ENCODE measurements at regions not wholly inside any gene's neighbourhood (a gene's known extent, or its start where the extent isn't known, plus 50 kb on each side); places are given as distances from the start of the nearest gene placed in this dataset.

GRCh38 chr20:50303573-50304500, 113.2 kb downstream of the CEBPB start:
- no peak for DNase-seq

- DNase-seq = no peak
These were observed 113.8 kb downstream of the CEBPB start for GRCh38 chr20:50304501-50304856.

GRCh38 chr20:50304923-50305635, 114.4 kb downstream of the CEBPB start:
- no peak for DNase-seq

- DNase-seq = no peak
These were observed 115.2 kb downstream of the CEBPB start for GRCh38 chr20:50305636-50306477.

- DNase-seq = no peak
These were observed 116.1 kb downstream of the CEBPB start for GRCh38 chr20:50306478-50307423.

GRCh38 chr20:50308166-50308512, 117.5 kb downstream of the CEBPB start:
- no peak for DNase-seq

- peak in 1 of 2 donors; percentile 76 for DNase-seq
These were observed 118.1 kb downstream of the CEBPB start for GRCh38 chr20:50308513-50309279.

GRCh38 chr20:50309280-50309763, 118.7 kb downstream of the CEBPB start:
- DNase-seq = no peak

- DNase-seq = no peak
These were observed 119.4 kb downstream of the CEBPB start for GRCh38 chr20:50309764-50310672.

- no peak for DNase-seq
These were observed 120.0 kb downstream of the CEBPB start for GRCh38 chr20:50310673-50311051.

GRCh38 chr20:50311308-50312001, 120.8 kb downstream of the CEBPB start:
- no peak for DNase-seq

GRCh38 chr20:50312002-50312681, 121.5 kb downstream of the CEBPB start:
- DNase-seq = no peak

GRCh38 chr20:50312682-50313521, 122.3 kb downstream of the CEBPB start:
- DNase-seq = no peak

- DNase-seq = no peak
These were observed 122.8 kb downstream of the CEBPB start for GRCh38 chr20:50313522-50313820.

- no peak for DNase-seq
These were observed 123.4 kb downstream of the CEBPB start for GRCh38 chr20:50313827-50314677.

GRCh38 chr20:50314678-50315335, 124.2 kb downstream of the CEBPB start:
- DNase-seq = no peak

Data from CD4-positive, alpha-beta T cell treated with Interleukin-4 for 1 hour (primary cell).